Adrenal gland (tissue), 5 donors: ENCODE measurements at regions not wholly inside any gene's neighbourhood (a gene's known extent, or its start where the extent isn't known, plus 50 kb on each side); places are given as distances from the start of the nearest gene placed in this dataset.

Experiments used
- CTCF ChIP-seq, 6 experiments: fragments of 450-650 bp in 4 of 6; fragments of 200-600 bp in 2 of 6; sonication (generic) in 1 of 6; IDR thresholded peaks; 1 replicate in 5 of 6; 2 replicates in 1 of 6; pipeline versions ENCODE4 v1.5.1 to v1.8.0; 2016 to 2021; ENCODE audit warnings: antibody characterized with exemption in 6 of 6, mild to moderate bottlenecking in 2 of 6, moderate library complexity in 1 of 6
- POLR2A ChIP-seq, 2 donors: fragments of 450-650 bp; IDR thresholded peaks; one replicate each; pipeline ENCODE4 v1.6.1; 2017; ENCODE audit warnings: antibody characterized with exemption in 2 of 2, mild to moderate bottlenecking in 2 of 2, moderate library complexity in 1 of 2
- donor health status: DM: no; HTN: no; CAD: no.

GRCh38 chr18:78742218-78742745 is 237.3 kb upstream of the SALL3 start:
- TF ChIP-seq CTCF (IDR thresholded peaks at IDR 0.05), result no peak
- no peak for TF ChIP-seq POLR2A (IDR thresholded peaks at IDR 0.05)
